ENCODE measurements at regions not wholly inside any gene's neighbourhood (a gene's known extent, or its start where the extent isn't known, plus 50 kb on each side); places are given as distances from the start of the nearest gene placed in this dataset.
"Not testable (repeated sequence)": the region's sequence is repeated elsewhere in the genome, so short reads cannot be mapped to it uniquely, and the experiment has no call there.

DNA sequence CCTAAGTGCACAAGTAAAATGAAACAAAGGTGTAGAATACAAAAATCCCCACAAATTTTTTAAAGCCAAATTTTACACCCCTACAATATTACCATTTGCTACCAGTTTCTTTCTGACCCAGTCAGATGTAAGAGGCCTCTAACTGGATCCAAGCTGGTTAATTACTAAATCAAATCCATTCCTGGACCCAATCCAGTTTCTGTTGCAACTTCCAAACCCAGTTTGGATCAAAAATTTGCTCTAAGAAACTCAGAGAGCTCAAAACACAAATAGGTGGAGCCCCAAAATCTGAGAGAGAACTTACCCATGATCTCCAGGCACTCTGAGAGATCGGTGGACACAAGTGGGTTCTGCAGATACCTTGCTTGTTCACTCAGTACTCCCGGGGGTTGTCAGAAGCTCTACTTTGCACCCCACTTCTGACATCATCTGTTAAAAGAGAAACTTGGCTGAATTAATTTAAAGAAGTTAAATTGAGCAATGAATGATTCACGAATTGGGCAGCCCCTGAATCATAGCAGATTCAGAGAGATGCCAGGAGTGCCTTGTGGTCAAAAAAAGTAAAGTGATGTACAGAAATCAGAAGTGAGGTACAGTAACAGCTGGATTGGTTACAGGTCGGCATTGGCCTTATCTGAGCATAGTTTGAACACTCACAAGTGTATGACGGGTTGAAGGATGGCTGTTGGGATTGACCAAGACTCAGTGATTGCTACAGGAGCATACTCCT lies 448.0 kb downstream of the KCNT2 start:
- no peak for DNase-seq (ENCODE audit: low read depth in 2 of 2)

DNA sequence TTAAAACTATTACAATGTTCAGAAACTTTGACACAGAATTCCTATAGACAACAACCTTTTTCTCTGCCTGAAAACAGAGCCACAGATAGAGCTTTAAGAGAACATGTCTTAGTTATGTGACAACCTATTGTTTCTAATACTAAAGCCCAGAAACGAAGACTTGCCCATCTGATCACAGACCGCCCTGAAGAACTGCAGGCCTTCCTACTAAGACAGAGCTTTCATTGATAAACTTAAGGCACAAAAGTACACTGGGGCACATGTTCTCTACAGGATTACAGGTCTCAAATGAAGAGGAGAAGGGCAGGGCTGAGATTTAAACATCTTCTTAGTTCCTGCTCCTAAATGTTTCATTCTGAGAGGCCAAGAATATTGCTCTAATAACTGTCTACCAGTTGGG lies 452.7 kb downstream of the KCNT2 start:
- DNase-seq (ENCODE audit: low read depth in 2 of 2): no peak

DNA sequence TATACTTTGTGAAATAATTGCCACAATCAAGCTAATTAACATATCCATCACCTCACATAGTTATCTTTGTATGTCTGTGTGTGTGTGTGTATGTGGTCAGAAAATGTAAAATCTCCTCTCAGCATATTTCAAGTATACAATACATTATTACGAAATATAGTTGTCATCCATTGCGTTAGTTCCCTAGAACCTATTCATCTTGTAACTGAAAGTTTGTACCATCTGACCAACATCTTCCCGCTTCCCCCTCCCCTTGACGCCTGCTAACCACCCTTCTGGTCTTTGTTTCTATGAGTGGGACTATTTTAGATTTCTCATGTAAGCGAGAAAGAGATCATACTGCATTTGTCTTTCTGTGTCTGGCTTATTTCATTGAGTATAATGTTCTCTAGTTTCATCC lies 455.3 kb downstream of the KCNT2 start:
- no peak for DNase-seq (ENCODE audit: low read depth in 2 of 2)

DNA sequence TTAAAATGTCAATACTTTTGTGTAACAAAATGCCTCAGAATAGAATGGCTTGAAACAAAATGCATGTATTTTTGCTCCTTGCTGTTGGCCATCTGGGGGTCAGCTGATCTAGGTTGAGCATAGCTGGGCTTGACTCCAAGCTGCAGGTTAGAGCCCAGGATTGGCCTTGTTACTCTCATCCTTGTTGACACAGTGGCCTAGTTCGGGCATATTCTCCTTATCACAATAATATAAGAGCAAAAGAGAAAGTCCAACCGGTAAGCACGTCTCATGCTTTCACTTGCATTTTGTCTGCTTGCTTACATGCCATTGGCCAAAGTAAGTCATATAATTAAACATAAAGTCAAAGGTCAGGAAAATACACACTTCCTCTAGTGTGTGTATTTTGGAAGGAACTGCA lies 456.2 kb downstream of the KCNT2 start:
- no peak for DNase-seq (ENCODE audit: low read depth in 2 of 2)

DNA sequence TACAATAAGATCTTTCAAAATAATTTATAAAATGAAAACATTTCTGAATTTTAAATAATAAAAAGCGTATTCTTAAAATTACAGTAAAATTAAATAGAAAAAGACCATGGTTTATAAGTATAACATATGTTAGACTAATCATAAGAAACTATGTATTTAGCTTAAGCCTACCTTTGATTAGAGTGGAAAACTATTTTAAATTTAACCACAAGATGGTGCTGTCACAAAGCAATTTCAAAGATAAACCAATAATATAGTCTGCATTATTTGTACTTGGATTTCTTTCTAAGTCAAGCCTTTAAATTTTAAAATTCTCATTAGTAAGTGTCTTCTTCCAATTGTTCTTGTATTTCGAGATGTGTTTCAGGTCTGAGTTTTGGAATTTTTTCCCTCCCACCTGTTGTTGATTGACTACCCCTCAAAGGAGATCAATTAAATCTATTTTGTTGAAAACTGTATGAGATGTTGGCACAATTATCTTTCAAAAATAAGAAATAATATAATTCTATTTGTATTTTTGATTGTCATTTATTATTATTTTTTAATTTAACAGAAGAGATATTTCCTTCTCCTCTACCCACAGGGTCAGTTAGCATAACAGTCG lies 459.8 kb downstream of the KCNT2 start:
- DNase-seq (ENCODE audit: low read depth in 2 of 2): no peak

DNA sequence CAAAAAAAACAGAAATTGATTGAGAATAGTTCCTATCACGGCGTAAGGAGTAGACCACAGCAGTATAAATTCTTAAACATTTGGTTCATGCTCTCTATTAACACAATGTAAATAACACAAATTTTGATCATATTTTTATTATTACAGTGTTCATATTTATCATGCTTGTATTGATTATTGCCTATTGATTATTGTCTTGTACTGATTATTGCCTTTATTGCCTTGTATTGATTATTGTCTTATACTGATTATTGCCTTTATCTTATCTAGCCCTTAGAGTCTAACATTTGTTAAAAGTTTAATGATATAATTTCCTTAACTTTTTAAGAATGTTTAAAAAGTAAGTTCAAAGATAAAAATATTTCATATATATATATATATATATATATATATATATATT lies 460.7 kb downstream of the KCNT2 start:
- DNase-seq (ENCODE audit: low read depth in 2 of 2): no peak

DNA sequence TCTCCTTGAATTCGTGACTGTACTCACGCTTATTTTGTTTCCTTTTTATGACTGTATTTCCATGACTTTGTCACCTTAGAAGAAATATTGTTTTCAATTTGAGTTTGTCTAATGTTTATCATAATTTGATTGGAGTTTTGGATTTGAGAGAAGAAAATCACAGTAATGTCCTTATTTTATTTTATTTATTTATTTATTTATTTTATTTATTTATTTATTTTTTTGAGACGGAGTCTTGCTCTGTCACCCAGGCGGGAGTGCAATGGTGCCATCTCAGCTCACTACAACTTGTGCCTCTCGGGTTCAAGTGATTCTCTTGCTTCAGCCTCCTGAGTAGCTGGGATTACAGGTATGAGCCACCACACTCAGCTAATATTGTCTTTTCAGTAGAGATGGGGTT lies 463.1 kb downstream of the KCNT2 start:
- not testable (repeated sequence) for DNase-seq (ENCODE audit: low read depth in 2 of 2)

DNA sequence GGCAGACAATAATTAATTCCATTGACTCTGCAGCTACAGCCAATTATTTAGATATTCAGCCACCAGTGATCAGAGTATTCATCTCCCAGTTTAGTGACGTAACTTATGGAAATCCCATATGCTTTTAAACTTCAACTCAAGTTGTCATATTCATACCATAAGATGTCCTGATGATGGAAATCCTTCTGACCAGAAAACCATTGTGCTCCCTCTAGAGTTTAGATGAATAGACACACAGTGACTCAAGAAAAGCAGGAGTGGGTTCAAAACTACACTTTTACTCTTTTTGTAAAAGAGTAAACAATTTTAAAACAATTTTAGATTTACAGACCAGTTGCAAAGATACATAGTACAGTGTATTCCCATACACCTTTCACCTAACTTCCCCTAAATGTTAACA lies 463.7 kb downstream of the KCNT2 start:
- no peak for DNase-seq (ENCODE audit: low read depth in 2 of 2)

DNA sequence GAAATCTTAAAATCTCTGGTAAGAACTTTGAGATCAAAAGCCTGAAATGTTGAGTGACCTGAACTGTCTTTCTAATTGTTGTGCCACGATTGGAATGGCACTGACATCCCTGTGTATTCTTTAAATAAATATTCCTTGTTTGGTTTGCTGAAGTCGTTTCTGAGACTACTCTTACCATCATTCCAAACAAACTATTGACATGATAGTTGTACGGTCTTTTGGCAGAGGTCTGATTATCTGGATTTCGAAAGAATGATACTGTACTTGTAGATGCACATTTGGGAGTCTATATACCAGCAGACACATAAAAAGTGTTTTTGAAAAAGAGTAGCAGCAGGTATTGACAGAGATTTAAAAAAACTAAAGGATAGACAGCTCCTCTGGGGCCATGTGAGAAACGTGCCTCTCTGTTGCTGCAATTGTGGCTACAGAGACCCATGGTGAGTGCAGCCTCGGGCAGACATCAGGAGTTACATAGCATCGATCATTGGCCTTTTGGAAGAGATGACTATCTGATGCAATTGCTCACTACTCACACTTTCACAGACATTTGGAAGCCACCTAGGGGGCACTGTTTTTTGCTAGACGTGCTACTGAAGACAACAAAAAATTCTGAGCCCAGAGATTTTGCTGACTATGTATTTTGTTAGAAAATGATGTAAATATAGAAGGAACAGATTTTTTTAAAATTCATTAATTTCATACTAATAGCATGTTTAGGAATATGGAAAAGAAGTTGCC lies 464.5 kb downstream of the KCNT2 start:
- no peak for DNase-seq (ENCODE audit: low read depth in 2 of 2)

DNA sequence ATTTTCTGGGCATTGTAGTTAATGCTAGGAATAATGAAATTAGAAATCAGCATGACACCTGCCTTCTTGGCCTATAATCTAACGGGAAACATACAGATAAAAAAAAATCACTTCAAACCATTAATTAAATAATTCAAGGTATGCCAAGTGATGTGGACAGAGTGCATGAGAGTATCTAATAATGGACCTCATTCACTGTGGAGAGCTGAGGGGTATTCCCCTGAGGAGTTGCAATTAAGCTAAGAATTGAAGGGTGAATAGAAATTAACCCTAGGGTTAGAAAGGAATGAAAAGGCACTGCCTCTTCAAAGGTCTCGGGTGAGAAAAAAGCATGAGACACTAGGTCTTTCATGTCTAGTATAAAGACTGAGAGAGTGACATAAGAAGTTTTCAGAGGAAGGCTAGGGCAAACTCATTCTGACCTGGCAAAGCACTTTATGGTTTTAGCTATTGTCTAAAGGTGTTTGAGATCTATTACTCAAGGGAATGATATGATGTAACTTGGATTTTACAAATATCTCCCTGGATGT lies 466.1 kb downstream of the KCNT2 start:
- no peak for DNase-seq (ENCODE audit: low read depth in 2 of 2)

DNA sequence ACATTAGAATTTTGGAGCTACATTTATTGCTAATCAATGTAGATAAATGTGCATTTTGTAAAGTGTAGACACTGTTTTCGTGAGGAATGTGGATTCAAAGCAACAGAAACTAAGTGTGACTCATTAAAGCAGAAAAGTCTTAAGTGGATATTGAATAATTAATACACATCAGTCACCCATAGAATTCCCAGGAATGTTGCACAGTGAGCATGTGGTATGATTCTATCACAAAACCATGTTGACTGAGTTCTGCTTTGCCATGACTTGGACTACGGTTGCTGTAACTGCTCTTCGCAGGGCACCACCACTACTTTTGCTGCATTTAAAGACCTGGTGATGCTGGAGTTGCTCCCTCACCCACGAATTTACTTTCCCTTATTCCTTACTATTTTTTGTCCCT lies 471.8 kb downstream of the KCNT2 start:
- DNase-seq (ENCODE audit: low read depth in 2 of 2): no peak

DNA sequence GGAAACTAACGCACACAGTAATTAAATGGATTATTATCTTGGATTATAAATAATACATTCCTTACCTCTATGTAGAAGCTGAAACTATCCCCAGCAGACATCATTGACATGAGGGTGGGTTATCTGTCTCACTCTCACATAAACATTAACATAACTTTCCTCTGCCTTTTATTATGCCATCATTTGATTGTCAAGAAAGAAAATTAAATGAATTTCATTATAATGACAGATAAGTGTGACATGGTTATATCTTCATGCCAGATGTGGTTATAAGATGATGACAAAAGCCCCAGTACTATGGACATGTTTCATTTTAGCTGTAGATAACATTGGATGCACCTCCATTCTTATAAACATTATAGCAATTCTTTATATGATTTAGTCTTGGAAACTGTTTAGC lies 476.5 kb downstream of the KCNT2 start:
- no peak for DNase-seq (ENCODE audit: low read depth in 2 of 2)

DNA sequence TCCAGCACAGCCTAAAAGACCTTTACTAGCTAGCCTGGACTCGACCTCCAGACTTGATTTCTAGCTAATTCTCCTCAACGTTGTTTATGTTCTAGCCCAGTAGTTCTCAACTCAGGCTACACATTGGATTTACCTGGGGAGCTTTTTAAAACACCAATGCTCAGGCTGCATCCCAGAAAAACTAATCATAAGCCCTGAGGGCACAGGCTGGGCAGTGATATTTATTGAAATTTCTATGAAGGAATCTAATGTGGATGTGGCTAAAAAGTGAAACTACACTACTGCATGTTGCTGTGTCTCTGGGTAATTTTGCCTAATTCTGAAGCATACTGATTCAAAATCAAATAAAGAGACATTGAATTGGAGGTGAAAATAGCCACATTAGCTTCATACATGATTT lies 479.4 kb downstream of the KCNT2 start:
- DNase-seq (ENCODE audit: low read depth in 2 of 2): no peak

DNA sequence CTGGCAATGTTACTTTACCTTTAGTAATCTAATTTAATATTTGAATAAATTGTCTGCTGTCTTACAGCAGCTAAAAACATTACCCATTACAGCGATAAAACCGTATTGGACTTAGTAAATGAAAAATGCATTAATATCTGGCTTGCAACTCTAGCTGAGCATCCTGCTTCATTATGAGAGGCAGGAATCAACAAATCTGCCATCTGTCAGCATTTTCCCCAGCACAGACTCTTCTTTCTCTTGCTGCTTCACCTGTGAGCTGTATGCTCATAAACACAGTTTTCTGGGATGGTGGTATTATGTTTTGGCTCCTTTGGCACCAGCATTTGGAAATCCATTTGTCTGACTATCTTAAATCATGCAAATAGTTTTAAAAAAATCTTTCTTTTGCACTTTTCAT lies 487.1 kb downstream of the KCNT2 start:
- DNase-seq (ENCODE audit: low read depth in 2 of 2): no peak

DNA sequence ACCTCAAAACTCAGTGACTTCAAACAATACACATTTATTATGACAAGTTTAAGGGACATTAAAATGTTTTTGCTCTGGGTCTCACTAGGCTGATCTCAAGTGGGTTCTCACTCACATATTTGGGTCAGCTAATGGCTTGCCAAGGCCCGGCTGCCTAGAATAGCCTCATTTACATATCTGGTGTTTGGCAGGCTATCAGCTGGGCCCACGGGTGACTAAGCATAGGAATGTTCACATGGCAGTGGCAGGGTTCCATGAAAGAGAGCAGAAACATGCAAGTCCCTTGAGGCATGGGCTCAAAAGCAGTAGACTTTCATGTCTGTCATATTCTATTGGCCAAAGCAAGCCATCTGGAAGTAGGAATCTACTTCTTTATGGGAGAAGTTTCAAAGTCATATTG lies 492.6 kb downstream of the KCNT2 start:
- no peak for DNase-seq (ENCODE audit: low read depth in 2 of 2)

DNA sequence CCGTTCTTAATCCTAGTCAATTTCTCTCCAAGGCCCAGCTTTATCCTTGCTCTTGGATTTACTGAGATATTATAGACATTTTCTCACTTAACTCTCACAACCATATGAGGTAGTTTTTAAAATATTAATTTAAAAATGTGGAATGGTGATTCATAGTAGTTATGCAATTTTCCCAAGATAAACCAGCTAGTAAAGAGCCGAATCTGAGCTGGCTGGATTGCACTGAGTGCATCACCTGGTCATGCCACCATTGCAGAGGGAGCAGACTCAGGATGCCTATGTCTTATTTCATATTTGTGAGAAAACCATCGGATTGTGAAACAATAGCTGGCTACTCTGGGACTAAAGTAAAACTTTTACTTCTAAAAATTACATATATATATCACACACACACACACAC lies 494.0 kb downstream of the KCNT2 start:
- DNase-seq (ENCODE audit: low read depth in 2 of 2): no peak

DNA sequence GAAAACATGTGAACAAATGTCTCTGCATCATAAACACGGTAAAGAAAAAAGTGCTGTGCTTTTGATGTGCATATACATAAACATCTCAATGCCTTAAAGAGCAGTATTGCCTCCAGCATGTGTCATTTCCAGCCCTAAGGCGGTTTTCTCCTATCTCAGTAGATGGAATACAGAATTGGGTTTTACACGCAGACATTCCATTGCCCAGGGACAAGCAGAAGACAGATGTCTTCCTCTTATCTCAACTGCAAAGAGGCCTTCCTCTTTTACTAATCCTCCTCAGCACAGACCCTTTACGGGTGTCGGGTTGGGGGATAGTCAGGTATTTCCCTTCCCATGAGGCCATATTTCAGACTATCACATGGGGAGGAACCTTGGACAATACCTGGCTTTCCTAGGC lies 499.2 kb downstream of the KCNT2 start:
- not testable (repeated sequence) for DNase-seq (ENCODE audit: low read depth in 2 of 2)

DNA sequence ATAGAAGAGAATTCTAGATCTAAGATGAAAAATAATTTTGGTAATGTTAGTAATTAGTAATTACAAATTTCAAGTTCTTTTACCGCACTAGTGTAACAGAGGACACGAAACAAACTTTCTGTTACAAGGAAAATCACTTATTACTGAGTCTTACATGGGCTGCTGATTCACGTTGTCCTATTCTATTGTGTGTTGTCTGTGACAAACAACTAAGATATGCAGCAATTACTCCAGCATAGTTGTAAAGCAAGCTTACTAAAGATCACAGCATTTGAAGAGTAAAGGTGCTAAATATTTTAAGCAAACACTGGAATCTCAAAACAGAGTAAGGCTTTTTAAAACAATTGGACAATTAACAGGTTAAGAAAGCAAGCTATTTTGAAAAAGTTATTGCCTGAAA lies 502.3 kb downstream of the KCNT2 start:
- DNase-seq (ENCODE audit: low read depth in 2 of 2): no peak

DNA sequence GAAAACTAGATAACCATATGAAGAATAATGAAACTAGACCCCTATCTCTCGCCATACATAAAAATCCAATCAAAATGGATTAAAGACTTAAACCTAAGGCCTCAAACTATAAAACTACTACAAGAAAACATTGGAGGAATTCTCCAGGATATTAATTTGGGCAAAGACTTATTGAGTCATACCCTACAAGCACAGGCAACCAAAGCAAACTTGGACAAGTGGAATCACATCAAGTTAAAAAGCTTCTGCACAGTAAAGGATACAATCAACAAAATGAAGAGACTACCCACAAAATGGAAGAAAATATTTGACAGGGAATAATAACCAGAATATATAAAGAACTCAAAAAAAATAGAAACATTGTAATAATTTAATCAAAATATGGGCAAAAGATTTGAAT lies 505.4 kb downstream of the KCNT2 start:
- DNase-seq (ENCODE audit: low read depth in 2 of 2): no peak

DNA sequence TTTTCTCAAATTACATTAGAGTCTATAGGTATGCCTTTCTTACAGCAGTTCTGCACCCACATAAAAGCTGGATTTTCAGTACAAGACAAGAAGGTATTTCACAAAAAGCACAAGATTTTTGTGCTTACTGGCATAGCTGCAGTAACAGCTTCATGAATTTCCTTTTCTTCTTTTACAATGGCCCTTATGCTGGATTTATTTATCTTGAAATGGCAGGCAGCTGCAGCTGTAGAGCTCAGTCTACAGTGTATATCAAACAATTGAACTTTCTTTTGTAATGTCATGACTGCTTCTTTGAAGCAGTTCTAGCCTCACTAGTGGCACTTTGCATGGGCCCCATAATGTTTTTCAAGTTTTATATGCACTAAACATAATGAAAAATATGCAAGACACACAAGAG lies 510.2 kb downstream of the KCNT2 start:
- no peak for DNase-seq (ENCODE audit: low read depth in 2 of 2)

DNA sequence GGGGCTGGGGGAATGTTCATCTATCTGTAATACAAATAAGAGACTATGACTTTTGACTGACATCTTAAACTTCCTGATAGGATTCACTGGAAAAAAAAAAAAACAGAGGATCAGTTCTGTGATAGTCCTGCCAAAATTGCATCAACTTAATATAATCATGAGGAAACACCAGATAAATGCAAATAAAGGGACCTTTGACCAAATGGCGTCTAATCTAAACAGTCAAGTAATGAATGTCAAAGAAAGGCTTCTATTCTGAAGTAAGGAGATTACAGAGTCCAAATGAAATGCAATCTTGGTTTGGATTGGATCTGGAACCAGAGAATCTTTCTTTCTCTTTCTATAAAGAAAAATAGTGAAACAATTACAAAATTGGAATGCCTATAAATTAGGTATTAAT lies 513.4 kb downstream of the KCNT2 start:
- no peak for DNase-seq (ENCODE audit: low read depth in 2 of 2)

DNA sequence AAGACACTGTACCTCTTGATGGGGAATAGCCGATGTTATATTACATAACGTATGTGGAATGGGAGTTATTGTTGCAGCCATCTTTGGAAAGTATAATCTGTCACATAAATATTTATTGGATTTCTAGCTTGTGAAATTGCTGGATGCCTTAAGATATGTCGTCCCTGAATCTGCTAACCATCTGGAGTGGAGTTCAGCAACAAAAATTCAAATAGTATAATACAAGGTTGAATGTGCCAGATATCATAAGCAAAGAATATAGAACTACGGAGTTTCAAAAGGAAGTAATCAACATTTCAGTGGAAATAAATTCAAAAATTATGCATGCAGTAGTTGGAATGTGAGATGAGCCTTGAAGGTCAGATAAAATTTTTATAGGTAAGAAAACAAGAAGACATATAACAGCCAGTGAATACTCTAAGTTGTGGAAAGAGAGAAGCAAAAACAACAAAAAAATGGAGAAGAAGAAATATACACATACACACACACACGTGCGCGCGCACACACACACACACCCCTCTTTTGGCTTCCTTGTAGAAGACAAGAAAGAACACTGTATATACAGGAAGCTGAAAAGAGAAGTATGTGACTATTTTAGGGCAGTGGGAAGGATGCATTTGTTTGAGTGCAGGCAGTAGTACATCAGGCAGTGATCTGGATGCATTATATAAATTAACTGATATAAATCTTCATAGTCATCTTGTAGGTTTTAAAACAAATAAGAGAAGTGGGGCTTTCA lies 516.7 kb downstream of the KCNT2 start:
- no peak for DNase-seq (ENCODE audit: low read depth in 2 of 2)
